Endodermal cell (in vitro differentiated cells): ENCODE measurements at regions not wholly inside any gene's neighbourhood (a gene's known extent, or its start where the extent isn't known, plus 50 kb on each side); places are given as distances from the start of the nearest gene placed in this dataset.
"Not testable (repeated sequence)": the region's sequence is repeated elsewhere in the genome, so short reads cannot be mapped to it uniquely, and the experiment has no call there.

Experiments used
- DNase-seq: peaks from one replicate; pipeline ENCODE4 v3.0.0-alpha.2; 2017
- H3K27ac ChIP-seq: 2 replicates; pipeline ENCODE4 v1.5.1; 2013; ENCODE audit warnings: mild to moderate bottlenecking, low read depth, low read length, moderate library complexity
- H3K27me3 ChIP-seq: 2 replicates; pipeline ENCODE4 v1.6.1; 2013; ENCODE audit warnings: mild to moderate bottlenecking, low read length, moderate library complexity; ENCODE audit not compliant: insufficient read depth, control insufficient read depth, poor library complexity, severe bottlenecking
- H3K36me3 ChIP-seq: 2 replicates; pipeline ENCODE4 v1.7.0; 2013; ENCODE audit warnings: mild to moderate bottlenecking, low read length, moderate library complexity; ENCODE audit not compliant: control insufficient read depth, insufficient read depth
- H3K4me1 ChIP-seq: one replicate; pipeline ENCODE4 v1.7.0; 2013; ENCODE audit warnings: low read length; ENCODE audit not compliant: control insufficient read depth, insufficient read depth
- H3K4me3 ChIP-seq: 2 replicates; pipeline ENCODE4 v1.5.1; 2013; ENCODE audit warnings: mild to moderate bottlenecking, low read length, moderate library complexity
- H3K9ac ChIP-seq: 2 replicates; pipeline ENCODE4 v1.6.1; 2013; ENCODE audit warnings: mild to moderate bottlenecking, low read length, moderate library complexity; ENCODE audit not compliant: poor library complexity, severe bottlenecking; ENCODE audit errors: extremely low read depth
- H3K9me3 ChIP-seq: 2 replicates; pipeline ENCODE4 v1.6.1; 2013; ENCODE audit warnings: mild to moderate bottlenecking, low read length, moderate library complexity; ENCODE audit not compliant: control insufficient read depth
- H3K27ac Mint-ChIP-seq: 2 replicates; pipeline ENCODE4 v1.8.0; 2020; ENCODE audit warnings: mixed read lengths
- H3K27me3 Mint-ChIP-seq: 2 replicates; pipeline ENCODE4 v1.8.0; 2021; ENCODE audit warnings: mild to moderate bottlenecking, mixed read lengths; ENCODE audit not compliant: insufficient read depth
- H3K36me3 Mint-ChIP-seq: 2 replicates; pipeline ENCODE4 v1.8.0; 2020; ENCODE audit warnings: low read depth, mixed read lengths
- H3K4me1 Mint-ChIP-seq: 2 replicates; pipeline ENCODE4 v1.8.0; 2020; ENCODE audit warnings: mixed read lengths
- H3K4me3 Mint-ChIP-seq: 2 replicates; pipeline ENCODE4 v1.8.0; 2020; ENCODE audit warnings: mild to moderate bottlenecking, moderate library complexity, mixed read lengths
- H3K9me3 Mint-ChIP-seq: 2 replicates; pipeline ENCODE4 v1.8.0; 2020; ENCODE audit warnings: mild to moderate bottlenecking, mixed read lengths
- CTCF ChIP-seq: fragments of 200-600 bp; sonication (generic); conservative IDR thresholded peaks from 2 replicates; pipeline ENCODE4 v1.5.0; 2021; ENCODE audit warnings: antibody characterized with exemption, mild to moderate bottlenecking
- WGBS, 2 experiments: methylation state at CpG; one replicate each; pipeline versions ENCODE4 v1.1.5 to v1.1.7; 2013; ENCODE audit warnings: missing lambda C conversion rate in 2 of 2, mixed read lengths in 1 of 2; ENCODE audit not compliant: insufficient coverage in 1 of 2, insufficient read length in 1 of 2; 5-methylcytosine and 5-hydroxymethylcytosine counted together

GRCh38 chr6:133092199-133092598 lies 149.0 kb upstream of the EYA4 start:
- no peaks in the 10 kb centered on the region for H3K9me3 Mint-ChIP-seq
- no peak overlapping the region for H3K4me3 ChIP-seq
- H3K27ac Mint-ChIP-seq, result no peak overlapping the region
- peaks cover 8% of the 10 kb centered on the region for H3K4me1 Mint-ChIP-seq
- TF ChIP-seq CTCF, result no peak
- DNase-seq, result no peak
- no peak overlapping the region for H3K4me3 Mint-ChIP-seq
- H3K9ac ChIP-seq, result no peak overlapping the region
- H3K36me3 ChIP-seq, result no peaks in the 10 kb centered on the region
- WGBS, 2 experiments, result 93% methylated on average over 1 of the region's 1 CpG; no CpG with 5 or more reads in 1 of the 2 experiments
- no peaks in the 10 kb centered on the region for H3K27me3 ChIP-seq
- H3K36me3 Mint-ChIP-seq, result no peaks in the 10 kb centered on the region
- no peaks in the 10 kb centered on the region for H3K27me3 Mint-ChIP-seq
- no peak overlapping the region for H3K27ac ChIP-seq
- no peaks in the 10 kb centered on the region for H3K4me1 ChIP-seq
- no peaks in the 10 kb centered on the region for H3K9me3 ChIP-seq

DNA sequence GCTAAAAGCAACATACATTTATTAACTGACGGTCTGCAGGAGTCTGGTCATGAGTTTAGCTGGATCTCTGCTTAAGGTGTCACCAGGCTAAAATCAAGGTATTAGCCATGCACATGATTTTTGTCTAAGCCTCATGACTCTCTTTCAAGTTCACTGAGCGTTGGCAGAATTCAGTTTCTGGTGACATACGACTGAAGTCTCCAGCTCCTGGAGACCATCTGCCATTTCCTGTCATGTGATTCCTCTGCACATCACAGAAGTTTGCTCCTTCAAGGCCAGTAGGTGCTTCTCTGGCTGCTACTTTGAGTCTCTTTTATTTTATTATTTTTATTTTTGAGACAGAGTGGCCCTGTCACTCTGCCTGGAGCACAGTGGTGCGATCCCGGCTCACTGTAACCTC lies 148.4 kb upstream of the EYA4 start:
- H3K9ac ChIP-seq, result no peak overlapping the region
- 91 to 92% methylated on average over 4 to 5 of the region's 5 CpGs for WGBS, 2 experiments

DNA sequence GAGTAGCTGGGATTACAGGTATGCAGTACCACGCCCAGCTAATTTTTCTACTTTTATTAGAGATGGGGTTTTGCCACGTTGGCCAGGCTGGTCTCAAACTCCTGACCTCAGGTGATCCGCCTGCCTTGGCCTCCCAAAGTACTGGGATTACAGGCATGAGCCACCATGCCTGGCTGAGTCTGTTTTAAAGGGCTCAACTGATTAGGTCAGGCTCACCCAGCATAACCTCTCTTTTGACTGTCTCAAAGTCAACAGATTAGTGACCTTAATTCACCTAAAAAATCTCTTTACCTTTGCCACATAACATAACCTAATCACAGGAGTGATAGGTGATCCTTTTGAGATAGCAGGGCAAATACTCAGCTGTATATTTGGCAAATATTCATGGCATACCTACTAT lies 147.9 kb upstream of the EYA4 start:
- H3K27ac ChIP-seq, H3K4me1 ChIP-seq, H3K27ac Mint-ChIP-seq, H3K27me3 Mint-ChIP-seq, H3K9me3 Mint-ChIP-seq, H3K9ac ChIP-seq, H3K27me3 ChIP-seq, H3K4me3 ChIP-seq, H3K36me3 ChIP-seq, H3K9me3 ChIP-seq, H3K4me3 Mint-ChIP-seq, H3K36me3 Mint-ChIP-seq, DNase-seq: not testable (repeated sequence)
- H3K4me1 Mint-ChIP-seq, result peaks cover 10% of the 10 kb centered on the region
- 71 to 83% methylated on average over 1 to 3 of the region's 3 CpGs for WGBS, 2 experiments

More for the DNA sequence above, 148.4 kb upstream of the EYA4 start:
- H3K9me3 Mint-ChIP-seq, result no peaks in the 10 kb centered on the region
- H3K36me3 Mint-ChIP-seq, result no peaks in the 10 kb centered on the region
- no peak overlapping the region for H3K4me3 Mint-ChIP-seq
- no peaks in the 10 kb centered on the region for H3K9me3 ChIP-seq
- no peak for TF ChIP-seq CTCF
- H3K27ac ChIP-seq, result no peak overlapping the region
- no peak overlapping the region for H3K4me3 ChIP-seq
- no peaks in the 10 kb centered on the region for H3K4me1 ChIP-seq
- DNase-seq, result no peak
- H3K27ac Mint-ChIP-seq, result no peak overlapping the region
- H3K27me3 Mint-ChIP-seq, result no peaks in the 10 kb centered on the region
- peaks cover 10% of the 10 kb centered on the region for H3K4me1 Mint-ChIP-seq
- no peaks in the 10 kb centered on the region for H3K27me3 ChIP-seq
- H3K36me3 ChIP-seq, result no peaks in the 10 kb centered on the region

GRCh38 chr6:133093956-133094355 lies 147.2 kb upstream of the EYA4 start:
- Mint-ChIP-seq H3K27me3 (no peaks in the 10 kb centered on the region), H3K9me3 (no peaks in the 10 kb centered on the region), H3K4me1 (peaks cover 10% of the 10 kb centered on the region), H3K4me3 (no peak overlapping the region), H3K36me3 (no peaks in the 10 kb centered on the region), H3K27ac (no peak overlapping the region)
- TF ChIP-seq CTCF, result no peak
- H3K27me3 ChIP-seq, result no peaks in the 10 kb centered on the region
- DNase-seq, result no peak
- H3K9me3 ChIP-seq, result no peaks in the 10 kb centered on the region
- H3K4me1 ChIP-seq, result no peaks in the 10 kb centered on the region
- WGBS, 2 experiments, result 97 to 100% methylated on average over 2 to 3 of the region's 3 CpGs
- no peaks in the 10 kb centered on the region for H3K36me3 ChIP-seq
- H3K9ac ChIP-seq, result no peak overlapping the region
- H3K27ac ChIP-seq, result no peak overlapping the region
- H3K4me3 ChIP-seq, result no peak overlapping the region
